Left ventricle myocardium inferior (tissue), 1 donor: ENCODE measurements at regions not wholly inside any gene's neighbourhood (a gene's known extent, or its start where the extent isn't known, plus 50 kb on each side); places are given as distances from the start of the nearest gene placed in this dataset.

Experiments
- DNase-seq: peaks from one replicate; pipeline ENCODE4 v3.0.0-alpha.2; 2020
- H3K27ac ChIP-seq: fragments of 200-600 bp; replicated peaks from 2 replicates; pipeline ENCODE4 v1.8.0; 2021
- H3K27me3 ChIP-seq: fragments of 200-600 bp; 2 replicates; pipeline ENCODE4 v1.8.0; 2021; ENCODE audit warnings: low read depth
- H3K36me3 ChIP-seq: fragments of 200-600 bp; 2 replicates; pipeline ENCODE4 v1.8.0; 2021
- H3K4me1 ChIP-seq: fragments of 200-600 bp; 2 replicates; pipeline ENCODE4 v1.8.0; 2021
- H3K4me3 ChIP-seq: fragments of 200-600 bp; 2 replicates; pipeline ENCODE4 v1.8.0; 2021; ENCODE audit warnings: mild to moderate bottlenecking, moderate library complexity
- H3K9me3 ChIP-seq: fragments of 200-600 bp; replicated peaks from 2 replicates; pipeline ENCODE4 v1.8.0; 2021
- intact Hi-C: fragments of 100-400 bp; cut with micrococcal nuclease; formaldehyde crosslinking; loops from one replicate; pipeline ENCODE4 v1.11.0; 2022
- TF ChIP-seq, protein P1 (sequence below): fragments of 200-600 bp; IDR thresholded peaks from 2 replicates; pipeline ENCODE4 v1.8.0; 2021; ENCODE audit warnings: antibody characterized with exemption, mild to moderate bottlenecking, borderline replicate concordance
- donor health status: DM: no; HTN: yes; CAD: no; lungs with severe emphysema.

DNA sequence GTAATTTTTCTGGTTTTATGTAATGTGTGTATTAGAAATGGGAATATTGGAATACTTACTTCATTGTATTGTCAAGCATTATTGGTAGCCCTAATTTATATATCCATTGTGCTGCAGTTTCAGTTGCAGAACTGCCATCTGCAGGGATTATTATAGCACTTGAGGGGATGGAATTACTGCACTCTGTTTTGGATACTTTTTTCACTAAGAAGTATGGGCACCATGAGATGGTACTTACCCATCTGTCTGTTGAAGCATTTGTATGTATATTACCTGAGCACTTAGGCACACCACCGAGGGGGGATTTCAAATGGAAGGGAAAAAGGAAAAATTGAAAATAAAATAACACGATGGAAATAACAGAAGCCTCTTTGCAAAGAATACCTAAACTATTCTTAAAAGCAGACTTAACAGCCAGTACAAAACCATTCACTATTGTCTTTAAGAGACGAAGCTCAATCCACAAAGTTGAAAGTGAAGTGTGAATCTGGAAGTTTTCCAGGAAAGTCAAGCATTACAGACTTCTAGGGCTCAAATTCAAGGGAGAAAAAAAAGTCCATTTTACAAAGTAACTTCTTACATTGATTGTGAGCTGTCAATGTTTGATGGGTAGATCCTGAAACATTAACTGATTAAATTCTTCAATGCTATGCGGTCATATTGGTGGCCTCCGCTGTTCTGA, 318.7 kb downstream of the SOX4 start:
- Histone ChIP-seq H3K9me3 (no peaks in the 10 kb centered on the region), H3K4me1 (peaks cover 13% of the 10 kb centered on the region), H3K36me3 (no peaks in the 10 kb centered on the region), H3K27ac (no peak overlapping the region), H3K4me3 (no peak overlapping the region), H3K27me3 (no peaks in the 10 kb centered on the region)
- intact Hi-C loops = no loop called here
- DNase-seq = no peak
- TF ChIP-seq, protein P1, sequence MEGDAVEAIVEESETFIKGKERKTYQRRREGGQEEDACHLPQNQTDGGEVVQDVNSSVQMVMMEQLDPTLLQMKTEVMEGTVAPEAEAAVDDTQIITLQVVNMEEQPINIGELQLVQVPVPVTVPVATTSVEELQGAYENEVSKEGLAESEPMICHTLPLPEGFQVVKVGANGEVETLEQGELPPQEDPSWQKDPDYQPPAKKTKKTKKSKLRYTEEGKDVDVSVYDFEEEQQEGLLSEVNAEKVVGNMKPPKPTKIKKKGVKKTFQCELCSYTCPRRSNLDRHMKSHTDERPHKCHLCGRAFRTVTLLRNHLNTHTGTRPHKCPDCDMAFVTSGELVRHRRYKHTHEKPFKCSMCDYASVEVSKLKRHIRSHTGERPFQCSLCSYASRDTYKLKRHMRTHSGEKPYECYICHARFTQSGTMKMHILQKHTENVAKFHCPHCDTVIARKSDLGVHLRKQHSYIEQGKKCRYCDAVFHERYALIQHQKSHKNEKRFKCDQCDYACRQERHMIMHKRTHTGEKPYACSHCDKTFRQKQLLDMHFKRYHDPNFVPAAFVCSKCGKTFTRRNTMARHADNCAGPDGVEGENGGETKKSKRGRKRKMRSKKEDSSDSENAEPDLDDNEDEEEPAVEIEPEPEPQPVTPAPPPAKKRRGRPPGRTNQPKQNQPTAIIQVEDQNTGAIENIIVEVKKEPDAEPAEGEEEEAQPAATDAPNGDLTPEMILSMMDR = no peak

- Histone ChIP-seq H3K27ac (no peak overlapping the region), H3K36me3 (no peaks in the 10 kb centered on the region), H3K9me3 (no peaks in the 10 kb centered on the region), H3K27me3 (no peaks in the 10 kb centered on the region), H3K4me1 (peaks cover 13% of the 10 kb centered on the region), H3K4me3 (peak overlapping the region; percentile 38)
- peak; percentile 69 for DNase-seq
- TF ChIP-seq, protein P1 = no peak
- intact Hi-C loops = no loop called here
Observed at GRCh38 chr6:21914121-21914973, 320.8 kb downstream of the SOX4 start.

DNA sequence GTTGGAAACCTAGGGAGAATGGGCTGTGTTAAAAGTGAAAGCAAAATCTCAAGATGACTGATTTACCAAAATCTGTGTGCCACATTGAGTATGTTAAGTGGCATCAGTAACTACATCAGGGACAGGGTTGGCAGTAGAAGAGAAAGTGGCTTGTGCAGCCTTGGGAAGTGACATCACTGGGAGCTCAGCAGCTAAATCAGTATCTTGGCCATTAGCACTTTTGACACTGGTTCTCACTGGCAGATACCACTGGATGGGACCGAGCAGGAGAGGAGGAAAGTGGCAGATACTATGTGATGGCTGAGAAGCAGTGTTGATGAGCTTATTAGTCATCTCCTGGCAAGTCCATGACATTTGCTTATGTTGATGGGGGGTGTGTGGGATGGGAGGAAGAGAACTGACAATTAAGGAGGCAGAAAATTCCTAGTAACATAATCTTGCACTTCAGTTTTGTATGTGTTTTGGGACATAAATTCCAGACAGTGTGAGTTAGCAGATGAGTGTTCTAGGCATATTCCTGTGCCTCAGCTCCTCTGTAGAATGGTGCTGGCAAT, 322.2 kb downstream of the SOX4 start:
- no peak overlapping the region for H3K27ac ChIP-seq

DNA sequence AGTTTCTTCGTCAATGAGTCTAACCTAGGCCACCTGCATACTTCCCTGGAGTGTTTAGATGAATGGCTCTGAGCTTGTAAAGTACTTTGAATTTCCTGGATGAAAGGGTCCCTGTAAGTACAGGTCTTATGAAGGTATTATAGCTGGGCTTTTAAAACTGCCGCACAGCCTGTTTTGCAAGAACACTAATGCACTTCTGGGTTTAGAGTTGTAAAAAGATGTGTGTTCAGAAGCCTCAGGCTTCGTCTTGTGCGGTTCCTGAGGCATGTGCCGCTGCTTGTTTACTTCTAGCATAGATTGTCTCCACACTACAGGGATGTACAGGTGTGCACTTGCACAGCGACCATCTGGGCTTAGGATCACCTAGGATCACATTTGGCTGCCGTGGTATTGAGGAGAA, 324.5 kb downstream of the SOX4 start:
- TF ChIP-seq, protein P1 = no peak
- Histone ChIP-seq H3K36me3 (no peaks in the 10 kb centered on the region), H3K9me3 (no peaks in the 10 kb centered on the region), H3K27me3 (no peaks in the 10 kb centered on the region), H3K27ac (no peak overlapping the region), H3K4me3 (no peak overlapping the region), H3K4me1 (peaks cover 13% of the 10 kb centered on the region)
- intact Hi-C loops = no loop called here
- no peak for DNase-seq

More for the DNA sequence above, 322.2 kb downstream of the SOX4 start:
- Histone ChIP-seq H3K36me3 (no peaks in the 10 kb centered on the region), H3K4me1 (peaks cover 13% of the 10 kb centered on the region), H3K9me3 (no peaks in the 10 kb centered on the region), H3K4me3 (no peak overlapping the region), H3K27me3 (no peaks in the 10 kb centered on the region)
- TF ChIP-seq, protein P1 = no peak
- intact Hi-C loops = no loop called here
- no peak for DNase-seq

DNA sequence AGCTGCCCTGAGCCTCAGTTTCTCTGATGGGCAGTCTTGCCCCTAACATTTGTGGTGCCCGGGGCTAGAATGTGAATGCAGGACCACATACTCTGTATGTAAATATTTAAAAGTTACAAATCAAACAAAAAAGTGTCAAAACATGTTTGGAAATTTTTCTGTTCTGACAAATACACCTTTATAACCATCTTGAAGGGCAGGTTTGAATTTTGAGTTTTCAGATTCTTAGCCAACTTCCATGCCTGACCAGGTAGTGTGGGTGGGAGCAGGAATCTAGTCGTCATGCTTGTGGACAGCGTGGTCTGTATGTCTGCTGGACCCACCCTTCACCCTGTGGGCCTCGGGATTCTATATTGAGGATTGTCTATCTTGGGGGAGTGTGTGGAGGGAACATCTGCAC, 325.1 kb downstream of the SOX4 start:
- no peak overlapping the region for H3K27ac ChIP-seq
- DNase-seq = no peak
- no peak overlapping the region for H3K4me3 ChIP-seq
- H3K27me3 ChIP-seq = no peaks in the 10 kb centered on the region
- H3K9me3 ChIP-seq = no peaks in the 10 kb centered on the region
- H3K36me3 ChIP-seq = no peaks in the 10 kb centered on the region
- TF ChIP-seq, protein P1 = no peak
- H3K4me1 ChIP-seq = peaks cover 13% of the 10 kb centered on the region
- intact Hi-C loops = no loop called here
